OCI-LY3 (cell line): ENCODE measurements at regions not wholly inside any gene's neighbourhood (a gene's known extent, or its start where the extent isn't known, plus 50 kb on each side); places are given as distances from the start of the nearest gene placed in this dataset.

ENCODE experiments used
- H2AFZ ChIP-seq: fragments of 200-600, 300-600 bp; shearing (Covaris generic); 2 replicates; pipeline ENCODE4 v1.6.0; 2014; ENCODE audit warnings: antibody characterized with exemption, low read depth, low read length
- H3K27ac ChIP-seq: fragments of 200-600, 300-600 bp; sonication (generic); 2 replicates; pipeline ENCODE4 v1.5.1; 2014; ENCODE audit warnings: mild to moderate bottlenecking, low read length, moderate library complexity, mixed read lengths
- H3K27me3 ChIP-seq: fragments of 200-600, 300-600 bp; sonication (generic); 2 replicates; pipeline ENCODE4 v1.6.1; 2014; ENCODE audit warnings: low read depth, low read length, mixed read lengths
- H3K36me3 ChIP-seq: fragments of 200-600, 300-600 bp; sonication (generic); replicated peaks from 2 replicates; pipeline ENCODE3; 2014; ENCODE audit warnings: low read depth, low read length, mixed read lengths
- H3K4me1 ChIP-seq: fragments of 300-600, 200-600 bp; sonication (generic); 2 replicates; pipeline ENCODE4 v1.6.1; 2014; ENCODE audit warnings: low read length, mixed read lengths
- H3K4me2 ChIP-seq: fragments of 200-600, 300-600 bp; sonication (generic); 2 replicates; pipeline ENCODE4 v1.6.1; 2014; ENCODE audit warnings: low read length, mixed read lengths
- H3K4me3 ChIP-seq: fragments of 300-600, 200-600 bp; sonication (generic); 2 replicates; pipeline ENCODE4 v1.5.1; 2014; ENCODE audit warnings: antibody characterized with exemption, mild to moderate bottlenecking, low read length, moderate library complexity
- H3K79me2 ChIP-seq: fragments of 300-600, 200-600 bp; shearing (Covaris generic); 2 replicates; pipeline ENCODE4 v1.6.1; 2014; ENCODE audit warnings: mild to moderate bottlenecking, low read length, mixed read lengths
- H3K9ac ChIP-seq: fragments of 300-600, 200-600 bp; shearing (Covaris generic); 2 replicates; pipeline ENCODE4 v1.6.0; 2014; ENCODE audit warnings: mild to moderate bottlenecking, low read length, moderate library complexity
- H3K9me3 ChIP-seq: fragments of 200-600, 300-600 bp; shearing (Covaris generic); 2 replicates; pipeline ENCODE4 v1.6.1; 2014; ENCODE audit warnings: low read length, mixed read lengths; ENCODE audit not compliant: insufficient read depth
- H4K20me1 ChIP-seq: fragments of 200-600, 300-600 bp; sonication (generic); 2 replicates; pipeline ENCODE4 v1.6.1; 2016; ENCODE audit warnings: low read length, mixed read lengths; ENCODE audit not compliant: insufficient read depth
- EZH2phosphoT487 ChIP-seq: fragments of 200-600 bp; shearing (Covaris generic); IDR thresholded peaks from 2 replicates; pipeline ENCODE4 v1.6.1; 2018; ENCODE audit warnings: antibody characterized with exemption, mixed run types, low read depth
- TF ChIP-seq, protein P1 (sequence below): fragments of 200-600, 300-600 bp; sonication (generic); IDR thresholded peaks from 2 replicates; pipeline ENCODE4 v1.5.1; 2014; ENCODE audit warnings: antibody characterized with exemption, low read length, low read depth

DNA sequence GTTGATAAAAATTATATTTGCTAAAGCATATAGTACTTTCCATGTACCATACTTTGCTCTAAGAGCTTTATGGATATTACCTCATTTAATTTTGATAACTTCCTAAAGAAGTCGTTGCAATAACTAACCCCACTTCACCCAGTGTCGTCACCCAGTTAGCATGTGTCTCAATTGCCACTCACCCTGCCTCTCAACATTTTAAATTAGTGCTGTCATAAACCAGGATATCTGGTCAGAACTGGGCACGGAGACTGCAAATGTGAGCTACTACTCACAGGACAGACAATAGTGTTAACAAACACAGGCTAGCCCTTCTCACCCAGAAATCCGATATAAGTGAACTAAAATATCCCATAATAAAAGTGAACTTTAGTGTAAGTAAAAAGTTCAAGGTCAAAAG is 430.6 kb downstream of the KLF12 start:
- H3K9ac ChIP-seq: no peak overlapping the region
- H2AFZ ChIP-seq: no peak overlapping the region
- no peaks in the 10 kb centered on the region for H3K79me2 ChIP-seq
- H3K4me2 ChIP-seq: no peak overlapping the region
- no peaks in the 10 kb centered on the region for H3K36me3 ChIP-seq
- H3K9me3 ChIP-seq: no peaks in the 10 kb centered on the region
- TF ChIP-seq, protein P1, sequence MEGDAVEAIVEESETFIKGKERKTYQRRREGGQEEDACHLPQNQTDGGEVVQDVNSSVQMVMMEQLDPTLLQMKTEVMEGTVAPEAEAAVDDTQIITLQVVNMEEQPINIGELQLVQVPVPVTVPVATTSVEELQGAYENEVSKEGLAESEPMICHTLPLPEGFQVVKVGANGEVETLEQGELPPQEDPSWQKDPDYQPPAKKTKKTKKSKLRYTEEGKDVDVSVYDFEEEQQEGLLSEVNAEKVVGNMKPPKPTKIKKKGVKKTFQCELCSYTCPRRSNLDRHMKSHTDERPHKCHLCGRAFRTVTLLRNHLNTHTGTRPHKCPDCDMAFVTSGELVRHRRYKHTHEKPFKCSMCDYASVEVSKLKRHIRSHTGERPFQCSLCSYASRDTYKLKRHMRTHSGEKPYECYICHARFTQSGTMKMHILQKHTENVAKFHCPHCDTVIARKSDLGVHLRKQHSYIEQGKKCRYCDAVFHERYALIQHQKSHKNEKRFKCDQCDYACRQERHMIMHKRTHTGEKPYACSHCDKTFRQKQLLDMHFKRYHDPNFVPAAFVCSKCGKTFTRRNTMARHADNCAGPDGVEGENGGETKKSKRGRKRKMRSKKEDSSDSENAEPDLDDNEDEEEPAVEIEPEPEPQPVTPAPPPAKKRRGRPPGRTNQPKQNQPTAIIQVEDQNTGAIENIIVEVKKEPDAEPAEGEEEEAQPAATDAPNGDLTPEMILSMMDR: no peak
- TF ChIP-seq EZH2phosphoT487: no peak
- no peaks in the 10 kb centered on the region for H4K20me1 ChIP-seq
- H3K27ac ChIP-seq: no peak overlapping the region
- peaks cover 14% of the 10 kb centered on the region for H3K4me1 ChIP-seq
- no peaks in the 10 kb centered on the region for H3K27me3 ChIP-seq
- no peak overlapping the region for H3K4me3 ChIP-seq

DNA sequence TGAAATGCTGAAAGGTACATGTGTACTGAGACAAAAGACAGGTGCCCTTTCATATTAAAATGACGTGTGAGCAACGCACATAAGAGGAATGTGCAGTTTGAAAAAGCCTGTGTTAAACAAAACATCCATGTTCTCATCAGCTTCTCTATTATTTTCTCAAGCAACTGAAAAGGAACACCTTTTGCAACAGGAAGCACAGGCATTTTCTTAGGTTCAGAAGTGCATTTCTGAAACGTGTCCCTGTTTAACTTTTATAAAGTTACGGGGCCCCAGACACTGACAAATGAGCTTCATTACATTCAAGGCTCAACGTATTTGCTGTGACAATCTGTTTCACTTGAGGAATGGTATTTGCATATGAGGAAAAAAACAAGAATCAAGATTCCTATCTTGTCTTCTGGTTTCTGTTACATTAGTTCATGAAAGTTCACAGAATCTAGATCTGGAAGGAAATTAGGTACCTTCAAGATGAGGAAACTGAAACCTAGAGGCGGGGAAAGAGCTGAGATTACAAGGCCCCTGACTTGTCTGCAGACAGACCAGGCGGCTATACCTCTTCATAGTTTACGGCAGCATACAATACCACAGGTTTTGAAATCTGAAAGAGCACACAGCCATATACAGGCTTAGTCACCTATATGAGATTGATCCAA is 431.7 kb downstream of the KLF12 start:
- H3K27ac ChIP-seq: no peak overlapping the region
- H3K4me3 ChIP-seq: peak overlapping the region; percentile 45
- peaks cover 14% of the 10 kb centered on the region for H3K4me1 ChIP-seq
- H3K9ac ChIP-seq: no peak overlapping the region
- no peaks in the 10 kb centered on the region for H3K9me3 ChIP-seq
- no peak overlapping the region for H2AFZ ChIP-seq
- no peaks in the 10 kb centered on the region for H3K27me3 ChIP-seq
- peak overlapping the region; percentile 59 for H3K4me2 ChIP-seq
- H3K36me3 ChIP-seq: no peaks in the 10 kb centered on the region
- no peaks in the 10 kb centered on the region for H4K20me1 ChIP-seq
- TF ChIP-seq, protein P1: no peak
- no peak for TF ChIP-seq EZH2phosphoT487
- H3K79me2 ChIP-seq: no peaks in the 10 kb centered on the region

DNA sequence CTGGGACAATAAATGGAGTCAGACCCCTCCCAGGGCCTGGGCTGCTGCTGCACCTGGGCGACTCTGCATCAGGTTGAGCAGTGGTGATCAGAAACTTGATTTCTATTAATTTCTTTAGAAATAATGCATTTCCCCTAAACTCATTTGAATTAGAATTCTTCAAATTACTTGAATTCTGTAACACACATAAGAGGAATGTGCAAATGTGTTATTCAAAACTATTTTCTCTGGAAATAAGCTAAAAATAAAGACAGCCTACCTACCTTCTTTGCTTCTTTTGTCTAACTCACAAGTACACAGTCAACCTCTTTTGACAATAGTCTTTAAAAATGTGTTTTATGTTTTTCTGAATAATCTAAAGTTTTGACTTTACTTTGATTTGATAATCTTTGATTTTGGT is 433.0 kb downstream of the KLF12 start:
- H2AFZ ChIP-seq: no peak overlapping the region
- no peak overlapping the region for H3K4me2 ChIP-seq
- H4K20me1 ChIP-seq: no peaks in the 10 kb centered on the region
- H3K27ac ChIP-seq: no peak overlapping the region
- H3K9ac ChIP-seq: no peak overlapping the region
- peaks cover 14% of the 10 kb centered on the region for H3K4me1 ChIP-seq
- no peaks in the 10 kb centered on the region for H3K36me3 ChIP-seq
- no peak overlapping the region for H3K4me3 ChIP-seq
- H3K9me3 ChIP-seq: no peaks in the 10 kb centered on the region
- no peak for TF ChIP-seq EZH2phosphoT487
- no peaks in the 10 kb centered on the region for H3K79me2 ChIP-seq
- no peaks in the 10 kb centered on the region for H3K27me3 ChIP-seq

- Histone ChIP-seq H3K9me3 (no peaks in the 10 kb centered on the region), H3K79me2 (no peaks in the 10 kb centered on the region), H3K27me3 (no peaks in the 10 kb centered on the region), H2AFZ (no peak overlapping the region), H3K27ac (no peak overlapping the region), H3K36me3 (no peaks in the 10 kb centered on the region), H4K20me1 (no peaks in the 10 kb centered on the region), H3K9ac (no peak overlapping the region), H3K4me3 (no peak overlapping the region), H3K4me2 (no peak overlapping the region), H3K4me1 (peaks cover 14% of the 10 kb centered on the region)
- no peak for TF ChIP-seq EZH2phosphoT487
- TF ChIP-seq, protein P1: no peak
Observed at GRCh38 chr13:73698859-73699258, 435.3 kb downstream of the KLF12 start.
